ENCODE measurements at regions not wholly inside any gene's neighbourhood (a gene's known extent, or its start where the extent isn't known, plus 50 kb on each side); places are given as distances from the start of the nearest gene placed in this dataset.

DNA sequence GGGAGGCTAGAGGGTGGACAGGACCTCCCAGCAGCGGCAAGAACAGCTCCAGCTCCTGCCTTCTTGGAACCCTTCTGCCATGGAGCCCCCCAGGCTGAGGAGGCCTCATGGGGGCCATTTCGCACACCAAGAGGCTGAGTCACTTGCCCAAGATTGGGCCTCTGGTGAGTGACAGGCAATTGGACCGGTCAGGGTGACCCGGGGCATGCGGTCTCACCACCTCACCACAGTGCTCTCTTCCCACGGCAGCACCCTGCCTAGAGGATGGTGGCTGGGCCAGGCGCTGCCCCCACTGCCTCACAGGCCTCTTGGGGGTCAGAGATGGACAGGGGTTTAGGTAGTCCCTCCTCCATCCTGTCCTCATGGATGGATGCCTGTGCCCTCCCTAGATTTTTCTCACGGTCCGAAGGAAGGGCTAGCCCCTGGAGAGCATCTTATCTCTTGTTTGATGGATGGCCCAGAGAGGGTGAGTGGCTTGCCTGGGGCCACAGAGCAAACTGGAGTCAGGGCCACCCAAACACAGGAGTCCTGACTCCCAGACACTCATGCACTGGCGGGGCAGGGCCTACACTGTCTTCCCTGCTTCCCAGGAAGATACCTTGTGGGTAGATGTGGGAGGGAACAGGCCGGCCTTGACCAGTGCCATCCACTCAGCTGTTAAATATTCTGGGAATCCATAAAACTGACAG is 119.2 kb downstream of the INHBB start:
- H2BK5ac ChIP-seq (ENCODE audit: low read depth, low read length), result no peak overlapping the region
- H2BK12ac ChIP-seq (ENCODE audit: low read depth, low read length), result no peak overlapping the region
- ChIA-PET CTCF (ENCODE audit: partially characterized antibody) (interaction anchor here (0.6 to 3.8 kb wide), 26 partner anchors 8 to 225 kb away, joined by 3 to 16 read pairs (median 5); no protein-coding TSS in a partner anchor), POLR2A (ENCODE audit: partially characterized antibody) (interaction anchor here (0.9 to 1.4 kb wide), 6 partner anchors 22 to 610 kb away, joined by 3 to 4 read pairs (median 4); no protein-coding TSS in a partner anchor)
- H2AFZ ChIP-seq (ENCODE audit: low read length), result no peak overlapping the region
- H3K18ac ChIP-seq (ENCODE audit: extremely low read depth, low read length), result no peak overlapping the region
- no peak overlapping the region for H3K23ac ChIP-seq (ENCODE audit: insufficient read length)
- H2BK20ac ChIP-seq (ENCODE audit: low read length), result no peak overlapping the region
- peaks cover 12 to 37% of the 10 kb centered on the region in 2 experiments for H4K20me1 ChIP-seq (replicated peaks in 1 of 2; ENCODE audit: control insufficient read depth in 1 of 2, insufficient read depth in 2 of 2, low read length in 2 of 2)
- H2AK5ac ChIP-seq (ENCODE audit: low read depth, low read length), result no peak overlapping the region
- H3K9me3 ChIP-seq (ENCODE audit: insufficient read depth in 2 of 2, low read depth in 1 of 2, low read length in 1 of 2), result no peaks in the 10 kb centered on the region
- no peak overlapping the region for H2BK120ac ChIP-seq (replicated peaks; ENCODE audit: low read depth, low read length)
- FAIRE-seq, result no peak
- no peak overlapping the region for H3K27ac ChIP-seq (ENCODE audit: low read depth, low read length)
- WGBS, 2 experiments (ENCODE audit: extremely low coverage in 1 of 2, insufficient coverage in 1 of 2, insufficient read length in 1 of 2, insufficient replicate concordance in 2 of 2, low coverage in 1 of 2, low lambda C conversion rate in 2 of 2, missing lambda C conversion rate in 1 of 2), result 77% methylated on average over 11 of the region's 11 CpGs; no CpG with 5 or more reads in 1 of the 2 experiments
- no peak overlapping the region for H3K4ac ChIP-seq (replicated peaks; ENCODE audit: insufficient read length, low read depth, low read length)
- H3K14ac ChIP-seq (ENCODE audit: insufficient read length), result no peak overlapping the region
- no peak overlapping the region; the same call in 1 of the 2 replicates for H4K8ac ChIP-seq (ENCODE audit: extremely low read depth, insufficient read depth, low read length)
- peaks cover 5 to 13% (median 8%) of the 10 kb centered on the region in 4 experiments for H3K4me1 ChIP-seq (replicated peaks in 1 of 4; ENCODE audit: control insufficient read depth in 3 of 4, insufficient read depth in 4 of 4, low read length in 3 of 4)
- no peaks in the 10 kb centered on the region for H3K36me3 ChIP-seq (ENCODE audit: control insufficient read depth in 2 of 4, insufficient read depth in 4 of 4, low read length in 3 of 4)
- no peak overlapping the region for H3K56ac ChIP-seq (replicated peaks; ENCODE audit: insufficient read length, low read depth, low read length)
- no peak overlapping the region for H4K5ac ChIP-seq (ENCODE audit: insufficient read length, low read depth, low read length)
- no peaks in the 10 kb centered on the region for H3K79me1 ChIP-seq (ENCODE audit: low read depth, low read length)
- H2BK15ac ChIP-seq (ENCODE audit: low read length), result no peak overlapping the region
- DNase-seq (ENCODE audit: low read depth in 1 of 2, low spot score in 2 of 2), result no peak
- TF ChIP-seq MAFK (IDR thresholded peaks at IDR 0.05; ENCODE audit: low read depth, low read length) (no peak), SIN3A (conservative IDR thresholded peaks at IDR 0.05 in 1 of 2, IDR thresholded peaks at IDR 0.05 in 1 of 2; ENCODE audit: low read depth in 1 of 2, low read length in 2 of 2) (no peak), SIRT6 (IDR thresholded peaks at IDR 0.05; ENCODE audit: low read length) (no peak), CREB1 (IDR thresholded peaks at IDR 0.05) (no peak), ASH2L (IDR thresholded peaks at IDR 0.05; ENCODE audit: low read length) (no peak), KDM4A (IDR thresholded peaks at IDR 0.05; ENCODE audit: low read depth, low read length, severe bottlenecking) (no peak)
- H3K23me2 ChIP-seq (ENCODE audit: low read depth, low read length), result no peaks in the 10 kb centered on the region; the same call in 1 of the 2 replicates
- peak overlapping the region in 1 of 4 experiments; percentile 30; a peak in 2 of 8 replicates for H3K4me3 ChIP-seq (ENCODE audit: extremely low read depth in 1 of 4, insufficient read depth in 2 of 4, low read depth in 3 of 4, low read length in 4 of 4)
- no peak overlapping the region for H4K91ac ChIP-seq (replicated peaks; ENCODE audit: insufficient read length, low read length)
- H3K9ac ChIP-seq (replicated peaks in 1 of 4; ENCODE audit: extremely low read depth in 1 of 4, low read depth in 3 of 4, low read length in 3 of 4), result no peak overlapping the region
- H3K4me2 ChIP-seq (ENCODE audit: insufficient read depth in 1 of 2, low read depth in 2 of 2, low read length in 2 of 2), result peak overlapping the region in 1 of 2 experiments; percentile 52; a peak in 1 of 4 replicates
- peaks cover 88 to 98% (median 95%) of the 10 kb centered on the region in 4 experiments for H3K27me3 ChIP-seq (replicated peaks in 1 of 4; ENCODE audit: control insufficient read depth in 3 of 4, extremely low read depth in 1 of 4, insufficient read depth in 3 of 4, low read length in 3 of 4)
- H3K79me2 ChIP-seq (ENCODE audit: control insufficient read depth in 1 of 2, insufficient read depth in 2 of 2, low read length in 2 of 2), result no peaks in the 10 kb centered on the region
